HEK293 (cell line): ENCODE measurements at regions not wholly inside any gene's neighbourhood (a gene's known extent, or its start where the extent isn't known, plus 50 kb on each side); places are given as distances from the start of the nearest gene placed in this dataset.

Source experiments
- CTCF ChIP-seq: fragments of 450-650 bp; formaldehyde crosslinking; IDR thresholded peaks from 2 replicates; pipeline ENCODE4 v1.5.1; 2016; ENCODE audit warnings: missing biosample characterization, missing genetic modification characterization
- EGR2 ChIP-seq: fragments of 450-650 bp; formaldehyde crosslinking; IDR thresholded peaks from 2 replicates; pipeline ENCODE4 v1.5.1; 2016; ENCODE audit warnings: low read depth, missing biosample characterization, missing genetic modification characterization
- GLI4 ChIP-seq: fragments of 450-650 bp; formaldehyde crosslinking; IDR thresholded peaks from 2 replicates; pipeline ENCODE4 v1.5.1; 2016; ENCODE audit warnings: missing biosample characterization, missing genetic modification characterization
- TRIM28 ChIP-seq: IDR thresholded peaks from 2 replicates; pipeline ENCODE4 v1.6.1; 2011; ENCODE audit warnings: low read length, control low read depth, borderline replicate concordance
- ZBTB6 ChIP-seq: fragments of 450-650 bp; formaldehyde crosslinking; IDR thresholded peaks from 2 replicates; pipeline ENCODE4 v1.5.1; 2017; ENCODE audit warnings: missing biosample characterization, missing genetic modification characterization
- ZNF174 ChIP-seq: fragments of 450-650 bp; formaldehyde crosslinking; IDR thresholded peaks from 2 replicates; pipeline ENCODE4 v1.5.0; 2017; ENCODE audit warnings: missing biosample characterization, mild to moderate bottlenecking, missing genetic modification characterization
- ZNF274 ChIP-seq, 2 experiments: fragments of 200-500 bp in 1 of 2; fragments of 450-650 bp in 1 of 2; sonication (Bioruptor generic) in 1 of 2; formaldehyde crosslinking in 1 of 2; IDR thresholded peaks; 2 replicates each; pipeline versions ENCODE4 v1.5.1 to v1.6.1; 2014 to 2016; ENCODE audit warnings: borderline replicate concordance in 1 of 2, inconsistent platforms in 1 of 2, low read length in 1 of 2, missing biosample characterization in 1 of 2, missing genetic modification characterization in 1 of 2
- ZNF335 ChIP-seq: fragments of 450-650 bp; formaldehyde crosslinking; conservative IDR thresholded peaks from 2 replicates; pipeline ENCODE4 v1.5.1; 2016; ENCODE audit warnings: missing biosample characterization, missing genetic modification characterization
- ZNF660 ChIP-seq: fragments of 450-650 bp; IDR thresholded peaks from 2 replicates; pipeline ENCODE4 v1.5.1; 2018; ENCODE audit warnings: missing biosample characterization, mild to moderate bottlenecking, missing genetic modification characterization

- TF ChIP-seq GLI4 (tag by site-specific recombination) (no peak), CTCF (tag by site-specific recombination) (no peak), ZBTB6 (tag by site-specific recombination) (no peak), ZNF174 (tag by site-specific recombination) (no peak), TRIM28 (no peak), ZNF335 (tag by site-specific recombination) (no peak), ZNF274 (IDR thresholded peaks at IDR 0.05; ENCODE audit: low read length) (no peak), ZNF274 (tag by site-specific recombination; IDR thresholded peaks at IDR 0.05; ENCODE audit: borderline replicate concordance) (no peak), ZNF660 (no peak), EGR2 (tag by site-specific recombination) (no peak)
These were observed 170.9 kb upstream of the PDE3A start for GRCh38 chr12:20197411-20197810.
